ENCODE measurements at regions not wholly inside any gene's neighbourhood (a gene's known extent, or its start where the extent isn't known, plus 50 kb on each side); places are given as distances from the start of the nearest gene placed in this dataset.

- TF ChIP-seq TAF1 (IDR thresholded peaks at IDR 0.05; ENCODE audit: borderline replicate concordance, insufficient read depth, low read length) (no peak), SIN3A (IDR thresholded peaks at IDR 0.05; ENCODE audit: borderline replicate concordance, insufficient read depth, low read length) (no peak), REST (IDR thresholded peaks at IDR 0.05; ENCODE audit: insufficient read depth in 1 of 2, low read depth in 2 of 2, low read length in 2 of 2) (no peak), POLR2AphosphoS5 (IDR thresholded peaks at IDR 0.05; ENCODE audit: low read depth, low read length) (no peak), FOXP2 (optimal IDR thresholded peaks at IDR 0.05; ENCODE audit: borderline replicate concordance, extremely low read depth, extremely low read length, insufficient read depth) (no peak)
Measured at GRCh38 chr12:118494776-118495175, 118.4 kb downstream of the SUDS3 start.
